ENCODE measurements at regions not wholly inside any gene's neighbourhood (a gene's known extent, or its start where the extent isn't known, plus 50 kb on each side); places are given as distances from the start of the nearest gene placed in this dataset.

GRCh38 chr2:176752295-176752694 is 460.3 kb upstream of the HNRNPA3 start:
- TF ChIP-seq CTCF (IDR thresholded peaks at IDR 0.05) (no peak), POLR2A (IDR thresholded peaks at IDR 0.05) (no peak)

All from Peyer's patch (tissue), 4 donors.